H9 (cell line): ENCODE measurements at regions not wholly inside any gene's neighbourhood (a gene's known extent, or its start where the extent isn't known, plus 50 kb on each side); places are given as distances from the start of the nearest gene placed in this dataset.

ENCODE experiments used
- DNase-seq: peaks from one replicate; pipeline ENCODE4 v3.0.0-alpha.2; 2017
- H2AFZ ChIP-seq: one replicate; pipeline ENCODE4 v1.6.1; 2013; ENCODE audit warnings: mild to moderate bottlenecking, low read length, control low read depth, moderate library complexity
- H2AK5ac ChIP-seq: 2 replicates; pipeline ENCODE4 v1.6.1; 2013; ENCODE audit warnings: low read length, control low read depth, mixed read lengths; ENCODE audit not compliant: insufficient read length
- H2BK120ac ChIP-seq: one replicate; pipeline ENCODE4 v1.6.1; 2013; ENCODE audit warnings: low read depth, mild to moderate bottlenecking, low read length, control low read depth, inconsistent platforms; ENCODE audit not compliant: poor library complexity, severe bottlenecking
- H2BK12ac ChIP-seq: 2 replicates; pipeline ENCODE4 v1.6.1; 2013; ENCODE audit warnings: low read length, control low read depth, mixed read lengths, low read depth; ENCODE audit not compliant: insufficient read length
- H2BK15ac ChIP-seq: 2 replicates; pipeline ENCODE4 v1.6.1; 2013; ENCODE audit warnings: low read depth, low read length, control low read depth
- H2BK20ac ChIP-seq: one replicate; pipeline ENCODE4 v1.6.1; 2013; ENCODE audit warnings: low read depth, mild to moderate bottlenecking, low read length, control low read depth, inconsistent platforms; ENCODE audit not compliant: poor library complexity, severe bottlenecking
- H2BK5ac ChIP-seq: 2 replicates; pipeline ENCODE4 v1.6.1; 2013; ENCODE audit warnings: low read length, control low read depth, mixed read lengths; ENCODE audit not compliant: insufficient read length
- H3K14ac ChIP-seq: 2 replicates; pipeline ENCODE4 v1.6.1; 2013; ENCODE audit warnings: low read length, control low read depth; ENCODE audit not compliant: insufficient read depth
- H3K18ac ChIP-seq: 2 replicates; pipeline ENCODE4 v1.6.1; 2013; ENCODE audit warnings: low read depth, mild to moderate bottlenecking, mixed read lengths, low read length, control low read depth; ENCODE audit not compliant: insufficient read length
- H3K23ac ChIP-seq: 2 replicates; pipeline ENCODE4 v1.6.1; 2013; ENCODE audit warnings: low read length, control low read depth, mixed read lengths, low read depth; ENCODE audit not compliant: insufficient read length
- H3K23me2 ChIP-seq: 2 replicates; pipeline ENCODE4 v1.6.1; 2013; ENCODE audit warnings: low read depth, mild to moderate bottlenecking, mixed read lengths, low read length, control low read depth; ENCODE audit not compliant: insufficient read length, poor library complexity, severe bottlenecking
- H3K27ac ChIP-seq: 2 replicates; pipeline ENCODE4 v1.5.1; 2013; ENCODE audit warnings: low read length, control low read depth, mixed read lengths, low read depth; ENCODE audit not compliant: insufficient read length
- H3K27me3 ChIP-seq: 2 replicates; pipeline ENCODE4 v1.6.1; 2013; ENCODE audit warnings: low read length, control low read depth, inconsistent platforms; ENCODE audit not compliant: insufficient read depth
- H3K4ac ChIP-seq: 2 replicates; pipeline ENCODE4 v1.6.1; 2013; ENCODE audit warnings: low read depth, mild to moderate bottlenecking, control low read depth, inconsistent platforms, low read length, moderate library complexity
- H3K4me1 ChIP-seq: 2 replicates; pipeline ENCODE4 v1.6.1; 2013; ENCODE audit warnings: low read length, control low read depth, inconsistent platforms; ENCODE audit not compliant: insufficient read depth
- H3K4me2 ChIP-seq: 2 replicates; pipeline ENCODE4 v1.6.1; 2013; ENCODE audit warnings: low read length, control low read depth, mixed read lengths; ENCODE audit not compliant: insufficient read length, insufficient read depth
- H3K56ac ChIP-seq: 2 replicates; pipeline ENCODE4 v1.6.1; 2013; ENCODE audit warnings: low read depth, mild to moderate bottlenecking, mixed read lengths, low read length, control low read depth; ENCODE audit not compliant: insufficient read length
- H3K79me1 ChIP-seq: 2 replicates; pipeline ENCODE4 v1.6.1; 2013; ENCODE audit warnings: low read depth, mild to moderate bottlenecking, moderate library complexity, low read length, control low read depth, inconsistent platforms; ENCODE audit not compliant: insufficient read depth, poor library complexity, severe bottlenecking
- H3K79me2 ChIP-seq: 2 replicates; pipeline ENCODE4 v1.6.1; 2013; ENCODE audit warnings: low read length, control low read depth, inconsistent platforms; ENCODE audit not compliant: insufficient read depth
- H3K9ac ChIP-seq: 2 replicates; pipeline ENCODE4 v1.6.1; 2013; ENCODE audit warnings: low read length, control low read depth, mixed read lengths; ENCODE audit not compliant: insufficient read length; ENCODE audit errors: extremely low read depth
- H3K9me3 ChIP-seq: one replicate; pipeline ENCODE4 v1.6.1; 2013; ENCODE audit warnings: low read depth, low read length, inconsistent platforms; ENCODE audit not compliant: control insufficient read depth
- H3T11ph ChIP-seq: one replicate; pipeline ENCODE4 v1.6.1; 2013; ENCODE audit warnings: mild to moderate bottlenecking, low read length, control low read depth, inconsistent platforms
- H4K20me1 ChIP-seq: one replicate; pipeline ENCODE4 v1.6.1; 2013; ENCODE audit not compliant: control insufficient read depth, insufficient read length, insufficient read depth
- H4K5ac ChIP-seq: 2 replicates; pipeline ENCODE4 v1.6.1; 2013; ENCODE audit warnings: low read depth, mild to moderate bottlenecking, mixed read lengths, low read length, control low read depth; ENCODE audit not compliant: insufficient read length
- H4K8ac ChIP-seq: replicated peaks from 2 replicates; pipeline ENCODE4 v1.6.1; 2013; ENCODE audit warnings: low read length, control low read depth, mixed read lengths, low read depth; ENCODE audit not compliant: insufficient read length
- H4K91ac ChIP-seq: 2 replicates; pipeline ENCODE4 v1.6.1; 2013; ENCODE audit warnings: low read depth, mild to moderate bottlenecking, moderate library complexity, mixed read lengths, low read length, control low read depth; ENCODE audit not compliant: insufficient read length
- H3K27ac Mint-ChIP-seq, 3 experiments: 2 replicates in 2 of 3; 3 replicates in 1 of 3; pipeline ENCODE4 v1.8.0; 2020 to 2021; ENCODE audit warnings: mixed read lengths in 3 of 3, mild to moderate bottlenecking in 1 of 3, moderate library complexity in 1 of 3
- H3K27me3 Mint-ChIP-seq: 2 replicates; pipeline ENCODE4 v1.8.0; 2021; ENCODE audit warnings: low read depth, mild to moderate bottlenecking, moderate library complexity, mixed read lengths
- H3K36me3 Mint-ChIP-seq, 3 experiments: 2 replicates in 2 of 3; 3 replicates in 1 of 3; pipeline ENCODE4 v1.8.0; 2020 to 2021; ENCODE audit warnings: low read depth in 3 of 3, mixed read lengths in 3 of 3; ENCODE audit not compliant: insufficient read depth in 1 of 3
- H3K4me1 Mint-ChIP-seq, 2 experiments: 2 replicates each; pipeline ENCODE4 v1.8.0; 2020; ENCODE audit warnings: mixed read lengths in 2 of 2
- H3K4me3 Mint-ChIP-seq, 2 experiments: 2 replicates in 1 of 2; 3 replicates in 1 of 2; pipeline ENCODE4 v1.8.0; 2020 to 2021; ENCODE audit warnings: mild to moderate bottlenecking in 2 of 2, mixed read lengths in 2 of 2, moderate library complexity in 1 of 2
- H3K9me3 Mint-ChIP-seq, 2 experiments: 2 replicates in 1 of 2; 3 replicates in 1 of 2; pipeline ENCODE4 v1.8.0; 2020; ENCODE audit warnings: mild to moderate bottlenecking in 2 of 2, mixed read lengths in 2 of 2, moderate library complexity in 1 of 2
- CTCF ChIP-seq: fragments of 200-600 bp; sonication (generic); conservative IDR thresholded peaks from 3 replicates; pipeline ENCODE4 v1.8.0; 2021; ENCODE audit warnings: antibody characterized with exemption, mild to moderate bottlenecking
- WGBS: extraction: QIAGEN DNeasy Blood & Tissue Kit; methylation state at CpG from one replicate; pipeline ENCODE4 v1.1.7; 2013; ENCODE audit warnings: missing lambda C conversion rate, low lambda C conversion rate, mixed read lengths; ENCODE audit not compliant: insufficient read length; ENCODE audit errors: extremely low coverage; 5-methylcytosine and 5-hydroxymethylcytosine counted together

GRCh38 chr7:135833642-135834041 is 85.0 kb upstream of the FAM180A start:
- H3K4me3 Mint-ChIP-seq, result no peak overlapping the region

More at GRCh38 chr7:135833642-135834041, 85.0 kb upstream of the FAM180A start:
- Mint-ChIP-seq H3K27ac (no peak overlapping the region), H3K9me3 (no peaks in the 10 kb centered on the region; a peak in 1 of 5 replicates), H3K36me3 (no peaks in the 10 kb centered on the region), H3K27me3 (no peaks in the 10 kb centered on the region), H3K4me1 (peaks cover 8% of the 10 kb centered on the region in 2 experiments; a peak in 3 of 4 replicates)
- Histone ChIP-seq H3K79me2 (no peaks in the 10 kb centered on the region), H3T11ph (no peak overlapping the region), H3K56ac (no peak overlapping the region), H3K23me2 (no peaks in the 10 kb centered on the region), H2BK5ac (no peak overlapping the region), H2AK5ac (no peak overlapping the region), H3K23ac (no peak overlapping the region), H2AFZ (no peak overlapping the region), H3K4ac (no peak overlapping the region), H4K8ac (no peak overlapping the region), H3K27ac (no peak overlapping the region), H3K9ac (no peak overlapping the region), H3K18ac (no peak overlapping the region), H4K20me1 (no peaks in the 10 kb centered on the region), H3K4me1 (no peaks in the 10 kb centered on the region), H2BK20ac (no peak overlapping the region), H4K91ac (no peak overlapping the region), H2BK15ac (no peak overlapping the region), H3K79me1 (no peaks in the 10 kb centered on the region), H3K27me3 (no peaks in the 10 kb centered on the region), H3K4me2 (no peak overlapping the region), H3K14ac (no peak overlapping the region), H3K9me3 (no peaks in the 10 kb centered on the region), H2BK120ac (no peak overlapping the region), H4K5ac (no peak overlapping the region), H2BK12ac (no peak overlapping the region)
- no CpG with 5 or more reads among the region's 4 CpGs for WGBS
- no peak for TF ChIP-seq CTCF
- DNase-seq, result no peak
